ENCODE measurements at regions not wholly inside any gene's neighbourhood (a gene's known extent, or its start where the extent isn't known, plus 50 kb on each side); places are given as distances from the start of the nearest gene placed in this dataset.

- TF ChIP-seq EZH2phosphoT487 (IDR thresholded peaks at IDR 0.05; ENCODE audit: borderline replicate concordance, low read depth, low read length) (no peak), CTCF (conservative IDR thresholded peaks at IDR 0.05; ENCODE audit: low read length) (no peak)
Observed at GRCh38 chr15:69537901-69538300, 85.3 kb downstream of the RPLP1 start.
